ENCODE measurements at regions not wholly inside any gene's neighbourhood (a gene's known extent, or its start where the extent isn't known, plus 50 kb on each side); places are given as distances from the start of the nearest gene placed in this dataset.
A peak's percentile ranks its signal among the peaks of the same experiment; 100 is the strongest.

DNA sequence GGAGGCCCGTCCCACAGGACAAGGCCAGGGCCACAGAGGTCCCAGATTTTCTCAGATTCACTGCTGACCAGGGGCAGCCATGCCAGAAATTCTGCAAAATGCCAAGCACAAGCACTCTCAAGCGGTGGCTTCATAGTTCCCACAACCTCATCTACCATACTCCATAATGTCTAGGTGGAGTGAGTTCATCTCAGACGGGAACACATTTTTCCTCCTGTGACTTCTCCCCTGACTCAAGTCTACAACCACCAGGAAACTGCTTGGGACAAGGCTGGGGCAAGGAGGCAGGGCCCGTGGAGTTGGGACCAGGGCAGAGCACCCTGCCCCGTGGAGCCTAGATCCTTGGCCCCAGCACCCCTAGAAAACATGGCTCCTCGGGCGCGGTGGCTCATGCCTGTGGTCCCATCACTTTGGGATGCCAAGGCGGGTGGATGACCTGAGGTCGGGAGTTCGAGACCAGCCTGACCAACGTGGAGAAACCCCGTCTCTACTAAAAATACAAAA lies 150.7 kb upstream of the HAAO start:
- DNase-seq (ENCODE audit: low read depth in 2 of 3, low spot score in 2 of 3) = no peak

DNA sequence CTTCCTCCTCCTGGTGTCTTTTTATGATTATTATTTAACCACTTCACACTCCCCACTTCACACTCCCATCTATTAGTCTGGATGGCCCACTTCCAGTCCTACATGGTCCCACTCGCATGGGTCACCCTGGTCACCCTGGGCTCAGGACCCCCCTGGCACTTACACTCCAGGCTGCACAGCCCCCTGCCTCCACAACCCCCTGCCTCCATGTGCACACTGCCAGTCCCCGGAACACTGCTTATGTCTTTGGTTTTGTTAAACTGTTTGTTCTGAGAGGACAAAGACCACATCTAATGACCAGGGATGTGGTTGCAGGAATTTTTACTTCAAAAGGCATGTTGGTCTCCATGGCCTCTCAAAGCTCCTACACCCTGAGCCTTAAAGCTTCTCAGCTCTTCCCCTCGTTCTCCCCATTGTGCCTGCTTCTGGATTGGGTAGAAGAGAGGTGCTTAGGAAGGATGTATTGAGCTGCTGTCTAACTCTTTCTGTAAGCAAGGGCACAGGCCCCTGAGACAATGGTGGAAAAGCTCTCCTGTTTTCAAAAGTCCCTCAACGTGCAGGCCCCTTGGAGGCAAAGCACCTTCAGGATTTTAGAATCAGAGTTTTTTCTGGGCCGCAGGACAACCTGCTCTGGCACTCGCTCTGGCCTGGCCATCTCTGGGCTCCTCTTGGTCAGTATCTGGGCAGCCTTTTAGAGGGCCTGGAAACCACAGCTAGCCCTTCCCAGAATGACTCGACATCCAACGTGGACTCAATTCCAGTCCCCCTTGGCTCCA lies 150.0 kb upstream of the HAAO start:
- no peak for DNase-seq (ENCODE audit: low read depth in 2 of 3, low spot score in 2 of 3)

DNA sequence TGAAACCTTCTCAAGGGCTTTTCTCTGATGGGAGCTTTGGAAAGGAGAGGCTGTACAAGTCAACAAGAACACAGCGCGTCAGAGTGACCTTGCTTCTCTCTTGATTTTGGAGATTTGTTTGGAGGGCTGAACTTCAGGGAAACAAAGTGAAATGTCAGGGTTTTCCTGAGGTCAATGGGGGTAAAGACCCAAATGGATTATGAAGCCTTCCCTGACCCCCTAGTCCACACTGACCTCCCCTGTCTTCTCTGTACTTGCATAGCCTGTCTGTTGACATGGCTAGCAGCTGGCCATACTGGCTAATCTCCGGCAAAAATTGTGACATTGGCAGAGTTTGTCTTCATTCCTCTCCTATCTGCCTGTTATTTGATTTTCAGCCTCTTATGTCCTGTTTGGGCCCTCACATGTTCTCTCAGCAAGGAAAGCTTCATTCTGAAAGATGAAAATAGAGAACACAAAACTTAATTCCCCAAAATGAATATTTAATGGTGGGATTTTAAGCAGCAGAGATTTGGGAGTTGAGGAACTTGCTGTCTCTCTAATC lies 149.3 kb upstream of the HAAO start:
- DNase-seq (ENCODE audit: low read depth in 2 of 3, low spot score in 2 of 3) = no peak

DNA sequence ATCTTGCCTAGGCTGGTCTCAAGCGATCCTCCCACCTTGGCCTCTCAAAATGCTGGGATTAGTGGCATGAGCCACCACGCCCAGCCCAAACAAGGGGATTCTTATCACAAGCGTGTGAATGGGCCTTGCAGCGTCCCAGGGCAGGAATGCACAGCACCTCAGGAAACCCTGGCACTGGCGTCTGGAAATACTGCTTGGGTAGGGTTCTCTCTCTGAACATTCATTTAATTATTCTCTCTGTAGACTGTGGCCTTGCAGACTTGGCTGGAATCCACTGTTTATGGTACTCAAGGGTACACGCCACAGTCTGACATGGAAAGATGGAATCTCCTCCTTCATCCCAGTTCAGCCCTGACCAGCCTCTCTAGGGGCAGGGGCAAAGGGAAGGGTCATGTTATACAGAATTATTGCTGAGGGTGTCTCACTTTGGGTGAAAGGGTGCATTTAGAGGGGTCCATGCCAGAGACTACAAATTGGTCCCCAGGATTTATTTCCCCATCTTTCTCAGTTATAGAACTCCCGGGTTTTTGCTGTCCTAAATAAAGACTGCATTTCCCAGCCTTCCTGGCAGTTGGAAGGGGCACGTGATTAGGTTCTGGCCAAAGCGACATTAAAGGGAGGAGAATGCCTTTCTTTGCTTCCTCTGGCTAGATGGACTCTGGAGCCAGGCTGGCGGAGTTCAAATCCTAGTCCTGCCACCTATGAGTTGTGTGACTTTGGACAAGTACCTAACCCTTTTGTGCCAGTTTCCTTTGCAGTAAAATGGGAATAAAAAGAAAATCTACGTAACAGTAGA lies 147.2 kb upstream of the HAAO start:
- DNase-seq (ENCODE audit: low read depth in 2 of 3, low spot score in 2 of 3) = no peak

DNA sequence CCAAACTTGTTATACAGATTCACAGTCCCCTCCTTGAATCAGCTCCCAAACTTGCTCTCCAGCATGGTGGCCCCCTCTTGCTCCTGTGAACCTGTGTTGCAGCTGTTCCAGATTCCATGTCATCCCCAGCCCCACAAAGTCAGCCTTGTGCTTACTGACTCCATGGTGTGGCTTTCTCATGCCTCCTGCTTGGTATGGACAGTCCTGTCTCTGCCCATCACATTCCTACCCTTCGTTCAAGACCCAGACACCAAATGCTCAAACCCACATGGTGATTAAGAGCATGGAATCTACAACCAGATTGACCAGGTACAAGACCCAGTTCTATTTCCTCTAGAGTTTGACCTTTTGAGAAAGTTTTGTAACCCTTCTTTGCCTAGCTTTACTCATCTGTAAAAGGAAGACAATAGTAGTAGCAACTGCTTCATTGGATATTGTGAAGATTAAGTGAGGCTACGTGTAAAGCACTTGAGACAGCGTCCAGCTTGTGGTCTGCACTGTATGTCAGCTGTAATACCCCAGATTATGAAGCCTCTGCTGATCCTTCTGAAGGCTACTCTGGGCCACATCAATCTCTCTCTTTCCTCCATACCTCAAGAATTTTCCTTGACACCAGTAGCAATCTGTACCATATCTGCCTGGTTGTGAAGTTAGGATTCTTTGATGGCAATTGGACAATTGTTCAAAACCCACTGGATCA lies 146.4 kb upstream of the HAAO start:
- DNase-seq (ENCODE audit: low read depth in 2 of 3, low spot score in 2 of 3) = no peak

DNA sequence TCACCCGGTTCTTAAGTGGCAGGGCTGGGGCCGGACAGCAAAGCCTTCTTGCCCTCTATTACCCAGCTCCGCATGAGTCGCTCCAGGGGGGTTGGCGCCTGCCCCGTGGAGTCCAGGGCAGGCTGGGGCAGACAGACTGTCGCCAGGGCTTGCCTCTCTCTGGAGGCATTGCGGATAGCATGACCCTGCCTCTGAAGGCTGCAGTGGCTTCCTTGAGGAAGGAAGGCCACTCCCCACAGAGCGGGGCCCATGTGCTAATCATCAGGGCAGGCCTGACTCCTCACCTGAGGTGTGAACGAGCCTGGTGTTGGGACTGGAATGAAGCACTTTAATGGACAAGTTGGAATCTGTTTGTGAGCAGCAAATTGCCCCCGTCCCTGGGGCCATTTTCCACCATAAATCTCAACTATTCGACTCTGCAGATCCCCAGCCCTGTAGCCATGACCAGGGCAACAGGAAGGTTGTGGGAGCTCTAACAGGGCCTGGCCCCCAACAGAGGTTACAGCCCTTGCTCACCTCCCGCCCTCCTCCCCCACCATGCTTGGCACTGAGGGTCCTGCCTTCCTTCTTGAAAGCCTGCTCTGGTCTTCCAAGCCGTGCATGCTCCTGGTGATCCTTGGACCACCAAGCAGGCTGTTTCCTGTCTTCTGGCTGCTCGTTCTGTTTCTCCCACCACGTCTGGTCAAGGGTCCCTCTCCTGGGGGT lies 144.9 kb upstream of the HAAO start:
- DNase-seq (ENCODE audit: low read depth in 2 of 3, low spot score in 2 of 3) = peak in 1 of 3 donors; percentile 43

DNA sequence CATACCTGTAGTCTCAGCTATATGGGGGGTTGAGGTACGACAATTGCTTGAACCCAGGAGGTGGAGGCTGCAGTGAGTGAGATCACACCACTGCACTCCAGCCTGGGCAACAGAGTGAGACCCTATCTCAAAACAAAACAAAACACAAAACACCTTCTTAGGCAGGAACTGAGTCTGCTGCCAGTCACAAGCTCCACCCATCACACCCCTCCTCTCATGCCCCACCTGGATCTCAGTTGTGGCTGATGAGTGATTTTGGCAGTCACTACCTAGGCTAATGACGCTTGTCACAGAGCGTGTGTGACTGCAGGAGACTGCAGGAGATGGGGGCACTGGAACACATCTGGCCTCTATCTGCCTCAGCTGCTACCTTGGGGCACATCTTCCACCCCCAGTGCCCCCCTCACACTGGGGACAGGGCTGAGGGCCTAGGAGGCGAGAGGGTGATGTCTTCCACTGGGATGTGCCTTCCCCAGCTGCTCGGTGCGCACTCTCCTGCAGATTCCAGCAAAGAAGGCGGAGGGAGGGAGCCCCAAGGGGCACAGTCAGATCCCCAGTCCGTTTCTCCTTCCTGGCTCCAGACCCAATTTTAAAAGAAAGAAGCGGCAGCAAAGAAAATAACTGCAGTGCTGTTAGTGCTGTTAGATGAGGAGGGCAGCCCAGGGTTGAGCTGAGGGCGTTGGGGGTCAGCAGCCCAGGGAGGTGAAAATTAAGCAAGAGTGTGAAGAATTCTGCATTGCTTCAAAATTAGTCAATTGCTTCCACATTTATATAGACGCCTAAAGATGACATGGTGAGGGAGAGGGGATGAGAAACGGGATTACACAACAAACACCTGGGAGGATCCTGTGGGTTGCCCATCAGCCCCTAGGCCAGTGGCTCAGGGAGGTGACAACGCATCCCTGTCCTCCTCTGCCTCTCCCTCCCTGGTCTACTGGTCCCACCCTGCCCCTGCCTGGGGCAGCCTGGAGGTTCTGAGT lies 143.6 kb upstream of the HAAO start:
- DNase-seq (ENCODE audit: low read depth in 2 of 3, low spot score in 2 of 3) = no peak

DNA sequence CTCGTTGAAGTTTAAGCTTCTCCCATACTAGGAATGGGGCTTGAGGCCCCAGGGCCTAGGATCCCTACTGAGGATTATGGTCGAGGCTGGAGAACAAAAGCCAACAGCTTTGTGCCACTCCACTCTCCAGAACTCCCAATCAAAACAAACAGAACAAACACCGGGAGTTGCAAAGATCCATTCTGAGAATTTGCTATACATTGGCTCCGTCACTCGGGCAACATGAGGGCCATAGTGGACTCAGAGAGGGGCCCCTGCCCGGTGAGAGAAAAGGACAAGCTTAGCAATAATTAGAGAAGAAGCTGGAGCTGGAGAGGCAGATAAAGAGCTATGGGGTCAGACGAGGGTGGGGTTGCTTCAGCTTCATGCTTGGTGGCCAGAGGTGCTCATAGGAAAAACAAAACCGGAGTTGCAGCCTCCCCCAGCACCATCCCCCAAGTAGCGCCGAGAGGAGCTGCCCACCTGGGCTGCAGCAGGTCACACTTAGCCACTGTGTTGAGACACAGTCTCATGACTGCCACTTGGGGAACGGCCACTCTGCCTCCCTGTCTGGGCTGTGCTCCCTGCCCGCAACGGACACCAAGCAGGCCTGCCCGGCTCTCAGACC lies 142.3 kb upstream of the HAAO start:
- DNase-seq (ENCODE audit: low read depth in 2 of 3, low spot score in 2 of 3) = no peak

DNA sequence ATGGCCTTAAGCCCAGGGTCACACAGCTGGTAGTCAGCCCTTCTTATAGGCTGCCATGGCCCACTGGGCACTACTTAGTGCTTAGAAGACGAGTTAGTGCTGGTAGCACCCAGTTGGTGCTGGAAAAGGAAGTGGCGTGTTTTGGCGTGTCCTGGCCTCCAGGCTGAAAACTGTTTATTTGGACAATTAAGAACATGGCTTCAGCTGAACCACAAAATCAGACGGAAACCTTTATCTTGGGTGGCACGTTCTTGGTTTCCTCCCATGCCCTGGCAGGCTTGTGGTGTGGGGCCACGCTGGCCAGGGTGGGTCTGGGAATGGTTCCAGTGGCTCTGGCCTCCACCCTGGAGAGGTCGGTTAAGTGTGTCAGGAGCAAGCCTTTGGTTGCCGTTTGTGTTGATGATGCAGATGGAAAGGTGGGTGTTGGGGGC lies 141.5 kb upstream of the HAAO start:
- DNase-seq (ENCODE audit: low read depth in 2 of 3, low spot score in 2 of 3) = peak in 2 of 3 donors; percentile 53 to 81

DNA sequence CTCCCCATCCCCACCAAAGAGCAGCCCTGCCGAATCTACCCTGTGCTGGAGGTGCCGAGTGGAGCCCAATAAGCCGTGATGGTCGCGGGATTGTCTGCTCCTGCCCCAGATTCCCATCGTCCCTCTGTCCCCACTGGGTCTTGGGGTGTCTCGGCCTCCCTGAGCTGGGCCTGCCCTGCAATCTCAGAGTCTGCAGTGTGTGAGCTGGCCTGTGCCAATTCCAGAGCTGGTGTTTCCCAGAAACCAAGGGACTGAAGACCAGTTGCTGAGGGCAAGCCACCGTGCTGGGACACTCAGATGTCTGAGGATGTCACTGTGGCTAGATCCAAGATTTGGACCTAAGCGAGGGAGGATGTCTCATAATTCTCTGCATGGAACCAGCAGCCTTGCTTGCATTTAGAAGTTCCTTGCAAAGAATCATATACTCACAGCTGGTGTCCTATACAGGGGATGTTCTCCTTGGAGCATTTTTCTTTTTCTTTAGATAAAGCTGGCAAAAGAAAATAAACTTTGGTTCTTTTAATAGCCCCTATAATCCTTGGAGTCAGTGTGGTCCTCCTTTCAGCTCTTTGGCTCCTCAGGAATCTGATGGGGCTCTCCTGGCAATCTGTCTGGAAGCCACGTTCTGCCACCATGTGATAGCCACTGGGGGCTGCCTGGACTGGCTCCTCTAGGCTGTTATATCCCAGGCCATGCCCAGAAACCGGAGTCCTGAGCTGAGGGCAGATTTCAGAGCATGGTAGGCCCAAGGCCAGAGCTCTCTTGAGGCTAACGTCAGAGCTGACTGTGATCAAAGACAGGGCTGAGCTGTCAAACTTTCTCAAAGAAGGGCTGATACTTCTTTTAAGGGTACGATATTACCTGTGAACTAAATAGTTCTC lies 140.1 kb upstream of the HAAO start:
- no peak for DNase-seq (ENCODE audit: low read depth in 2 of 3, low spot score in 2 of 3)

DNA sequence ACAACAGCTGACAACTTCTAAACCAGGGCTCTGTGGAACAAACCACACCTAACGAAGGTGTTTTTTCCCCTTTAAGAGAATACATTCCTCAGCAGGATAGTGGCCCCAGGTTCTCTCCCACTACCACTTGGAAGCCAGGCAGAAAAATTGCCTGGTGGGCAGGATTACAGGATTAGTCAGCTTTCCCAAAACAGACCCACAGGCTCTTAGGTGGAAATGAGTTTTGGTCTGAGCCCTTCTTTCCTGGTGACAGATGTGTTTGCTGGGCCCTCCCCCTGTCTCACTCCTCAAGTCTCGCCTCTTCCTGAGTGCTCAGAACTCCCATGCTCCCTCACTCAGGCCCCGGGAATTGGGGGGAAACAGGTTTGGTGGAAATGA lies 139.4 kb upstream of the HAAO start:
- DNase-seq (ENCODE audit: low read depth in 2 of 3, low spot score in 2 of 3) = no peak

DNA sequence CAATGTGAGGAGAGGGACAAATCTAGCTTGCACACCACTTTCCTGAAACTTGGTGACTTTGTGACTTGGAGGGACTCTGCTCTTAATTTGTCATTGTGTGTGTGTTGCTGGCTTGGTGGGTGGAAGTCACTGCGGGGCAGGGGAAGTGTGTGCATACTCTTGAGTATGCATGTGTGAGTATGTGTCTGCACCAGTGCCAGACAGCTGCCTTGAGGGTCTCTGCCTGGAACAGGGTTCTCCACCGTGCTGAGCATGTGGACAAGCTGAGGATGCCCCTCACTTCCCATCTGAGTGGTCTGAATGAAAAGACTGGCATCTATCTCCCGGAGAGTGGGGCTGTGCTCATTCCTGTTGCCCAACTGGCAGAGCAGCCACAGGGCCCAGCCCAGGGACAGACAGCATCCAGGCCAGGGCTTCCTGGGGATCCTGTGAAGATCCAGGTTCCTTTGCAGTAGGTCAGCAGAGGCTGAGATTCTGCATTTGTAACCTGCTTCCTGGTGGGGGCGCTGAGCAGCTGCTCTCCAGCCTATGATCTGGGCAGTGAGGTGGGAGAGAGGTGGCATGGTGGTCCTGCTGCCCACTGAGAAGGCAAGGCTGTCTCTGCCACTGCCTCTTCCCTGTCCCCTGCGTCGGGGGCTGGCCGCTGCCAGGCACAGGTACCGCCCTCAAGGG lies 138.9 kb upstream of the HAAO start:
- DNase-seq (ENCODE audit: low read depth in 2 of 3, low spot score in 2 of 3) = peak in 1 of 3 donors; percentile 47

DNA sequence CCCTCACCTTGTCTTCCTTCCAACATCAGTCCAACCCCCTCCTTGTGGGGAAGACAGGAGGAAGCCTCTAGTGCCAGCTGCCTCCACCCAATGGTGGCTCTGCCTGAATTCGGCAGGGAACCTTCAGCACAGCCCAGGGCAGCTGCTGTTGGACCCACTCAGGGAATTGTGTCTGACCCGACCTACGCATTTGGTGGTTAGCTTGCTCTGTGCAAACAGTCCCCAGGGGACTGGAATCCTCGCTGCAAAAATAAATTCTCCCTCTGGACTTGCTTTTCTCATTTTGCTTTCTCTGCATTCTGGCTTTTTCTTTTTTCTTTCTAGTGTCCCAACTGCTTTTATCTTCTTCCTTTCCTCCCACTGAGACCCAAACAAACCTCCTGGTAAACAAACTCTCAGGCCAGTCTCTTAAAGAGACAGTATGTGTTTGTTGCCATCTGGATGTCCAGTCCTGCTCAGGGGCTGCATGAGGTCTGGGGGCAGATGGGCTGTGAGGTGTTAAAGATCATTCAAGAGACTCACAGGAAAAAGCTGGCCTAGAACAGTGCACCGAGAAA lies 137.7 kb upstream of the HAAO start:
- DNase-seq (ENCODE audit: low read depth in 2 of 3, low spot score in 2 of 3) = no peak

DNA sequence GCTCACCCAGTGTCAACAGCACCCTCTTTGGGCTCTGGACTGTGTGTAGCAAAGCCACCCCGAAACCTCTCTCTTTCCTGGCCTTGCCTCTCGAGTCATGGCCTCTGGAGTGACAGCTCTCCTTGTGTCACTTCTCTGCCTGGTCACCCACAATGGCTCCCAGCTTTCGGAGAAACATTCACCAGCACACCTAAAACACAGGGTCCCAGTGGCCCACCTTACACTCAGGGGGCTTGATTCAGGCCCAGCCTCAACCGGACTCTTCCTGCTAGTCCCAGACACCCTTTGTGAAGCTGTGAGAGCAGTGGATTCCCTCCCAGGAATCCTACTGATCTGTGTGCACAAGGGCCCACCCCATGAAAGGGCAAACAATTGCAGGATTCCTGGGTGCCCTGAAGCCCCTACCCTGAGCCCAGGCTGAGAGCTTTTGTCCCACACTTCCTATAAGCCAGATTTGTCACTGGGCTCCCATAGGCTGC lies 137.2 kb upstream of the HAAO start:
- DNase-seq (ENCODE audit: low read depth in 2 of 3, low spot score in 2 of 3) = no peak

DNA sequence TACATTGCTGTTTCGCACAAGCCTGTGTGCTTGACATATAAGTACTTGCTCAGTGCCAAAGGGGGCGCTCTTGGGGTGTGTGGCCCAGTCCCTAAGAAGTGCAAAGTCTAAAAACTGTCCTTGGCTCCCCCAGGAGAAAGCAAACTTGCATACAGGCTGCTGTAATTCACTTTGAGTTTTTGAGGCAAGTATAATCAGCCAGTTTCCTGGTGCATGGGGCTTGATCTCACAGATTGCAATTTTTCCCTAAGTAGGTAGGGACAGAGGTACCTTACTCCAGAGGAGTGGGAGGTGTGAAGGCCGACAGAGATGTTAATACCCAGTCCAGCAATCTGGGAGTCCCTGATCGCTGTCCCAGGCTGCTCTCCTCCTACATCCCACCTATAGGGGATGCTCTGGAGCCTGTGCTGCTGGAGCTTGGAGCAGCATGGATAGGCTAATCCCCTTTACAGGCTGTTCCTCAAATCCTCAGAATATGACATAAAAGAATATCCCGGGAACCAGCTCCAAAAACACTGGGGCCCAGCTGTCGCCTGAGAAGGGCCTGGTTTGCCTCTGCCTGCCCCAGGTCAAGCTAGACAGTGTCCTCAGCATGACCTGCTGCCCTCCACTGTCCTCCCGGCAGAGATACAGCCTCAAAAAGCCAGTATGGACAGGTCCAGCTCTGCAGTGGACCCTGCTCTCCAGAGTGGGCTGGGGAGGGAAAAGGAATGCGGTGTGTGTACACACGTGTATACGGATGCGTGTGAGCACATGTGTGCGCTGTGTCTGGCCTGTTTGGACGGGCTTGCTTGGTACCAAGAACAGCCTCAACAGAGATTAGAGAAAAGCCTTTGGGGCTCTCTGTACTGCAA lies 136.5 kb upstream of the HAAO start:
- peak in 2 of 3 donors; percentile 81 to 85 for DNase-seq (ENCODE audit: low read depth in 2 of 3, low spot score in 2 of 3)

DNA sequence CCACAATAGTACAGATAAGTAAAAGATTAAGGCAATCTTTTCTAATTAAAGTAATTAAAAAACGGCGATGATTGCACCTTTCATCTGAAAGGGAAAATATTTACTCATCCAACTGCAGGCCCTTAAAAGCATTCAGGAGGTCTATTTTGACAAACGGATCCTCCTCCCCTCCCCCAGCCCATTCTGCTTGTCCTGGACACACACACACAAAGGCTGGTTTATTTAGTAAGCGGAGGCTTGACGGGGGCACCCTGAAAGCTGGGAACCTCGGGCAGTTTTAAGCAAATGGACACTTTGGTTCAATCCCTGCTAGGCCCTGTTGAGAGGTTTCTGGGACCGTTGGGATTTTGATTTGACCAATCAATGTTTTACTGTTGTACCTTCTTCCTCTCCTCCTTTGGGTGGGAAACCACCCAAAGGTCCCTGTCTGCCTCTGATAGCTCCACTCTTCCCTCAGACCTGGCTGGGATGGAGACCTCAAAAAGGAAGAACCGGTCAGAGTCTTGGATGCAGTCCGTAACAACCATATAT lies 135.8 kb upstream of the HAAO start:
- DNase-seq (ENCODE audit: low read depth in 2 of 3, low spot score in 2 of 3) = no peak

All from hematopoietic multipotent progenitor cell (in vitro differentiated cells).